WI38 (cell line): ENCODE measurements at regions not wholly inside any gene's neighbourhood (a gene's known extent, or its start where the extent isn't known, plus 50 kb on each side); places are given as distances from the start of the nearest gene placed in this dataset.

Experiments
- H3K4me3 ChIP-seq: 2 replicates; pipeline ENCODE4 v1.5.1; 2011; ENCODE audit warnings: low read depth, mild to moderate bottlenecking, control low read depth, low read length
- CTCF ChIP-seq: IDR thresholded peaks from 2 replicates; pipeline ENCODE4 v1.5.1; 2012; ENCODE audit warnings: low read depth, mild to moderate bottlenecking, control low read depth, low read length

GRCh38 chr11:28466506-28466905, 358.3 kb downstream of the METTL15 start:
- no peak overlapping the region for H3K4me3 ChIP-seq
- TF ChIP-seq CTCF = no peak

DNA sequence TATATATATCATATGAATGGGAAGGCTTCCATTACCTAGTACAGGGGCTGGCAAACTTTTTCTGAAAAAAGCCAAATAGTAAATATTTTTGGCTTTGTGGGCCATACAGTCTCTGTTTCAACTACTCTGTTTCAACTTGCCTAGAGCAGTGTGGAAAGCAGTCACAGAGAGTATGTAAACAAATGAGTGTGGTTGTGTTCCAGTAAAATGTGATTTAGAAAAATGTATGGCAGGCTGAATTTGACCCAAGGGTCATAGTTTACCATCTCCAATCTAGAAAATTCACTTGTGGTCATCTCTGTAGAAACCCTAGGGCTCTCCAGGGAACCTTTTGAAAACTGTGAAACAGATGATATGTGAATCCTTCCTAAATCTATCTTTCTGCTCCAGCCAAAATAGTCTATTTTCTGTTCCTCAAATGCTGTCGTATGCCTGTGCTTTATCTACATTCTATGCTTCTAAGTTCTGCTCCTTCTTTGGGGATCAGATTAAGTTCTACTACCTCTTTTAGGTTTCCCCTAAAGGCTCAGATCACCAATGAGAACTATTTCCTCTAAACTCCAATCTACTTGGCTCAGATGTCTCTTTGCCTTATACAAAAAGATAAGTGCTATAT, 356.2 kb downstream of the METTL15 start:
- no peak for TF ChIP-seq CTCF
- H3K4me3 ChIP-seq = no peak overlapping the region

DNA sequence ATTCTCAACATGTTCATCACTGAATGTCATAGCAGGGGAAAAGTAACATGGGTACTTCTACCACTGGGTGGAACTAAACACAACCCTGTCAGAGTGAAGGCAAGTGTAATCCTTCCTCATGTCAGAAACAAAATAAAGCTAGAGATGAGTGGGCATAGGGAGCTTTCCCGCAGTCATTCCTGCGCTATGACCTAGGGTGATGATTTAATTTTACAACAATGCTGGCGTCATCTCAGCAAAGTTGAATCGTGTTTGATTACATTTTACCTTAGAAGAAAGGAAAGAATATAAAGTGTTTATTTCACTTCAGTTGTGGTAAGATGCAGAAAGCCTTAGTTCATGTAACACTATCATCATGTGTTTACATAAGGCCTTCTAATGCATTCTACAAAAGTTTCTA, 355.6 kb downstream of the METTL15 start:
- TF ChIP-seq CTCF = no peak
- H3K4me3 ChIP-seq = no peak overlapping the region

DNA sequence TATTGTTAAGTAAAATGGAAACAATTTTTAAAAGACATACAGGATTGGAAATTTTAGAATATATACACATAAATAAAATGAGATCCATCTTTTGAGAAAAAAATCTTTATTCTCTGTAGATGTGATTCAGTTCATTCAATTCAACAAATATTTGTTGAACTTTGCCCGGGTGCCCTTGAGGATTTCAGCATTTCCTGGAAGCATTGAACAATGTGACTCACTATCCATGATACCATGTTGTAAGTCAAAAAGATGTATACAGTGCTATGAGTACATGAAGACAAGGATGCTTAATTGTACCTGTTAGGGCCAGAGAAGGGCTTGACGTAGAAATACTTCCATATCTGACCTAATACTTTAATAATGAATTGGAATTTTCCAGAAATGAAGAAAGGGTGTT, 353.7 kb downstream of the METTL15 start:
- no peak for TF ChIP-seq CTCF
- no peak overlapping the region for H3K4me3 ChIP-seq

DNA sequence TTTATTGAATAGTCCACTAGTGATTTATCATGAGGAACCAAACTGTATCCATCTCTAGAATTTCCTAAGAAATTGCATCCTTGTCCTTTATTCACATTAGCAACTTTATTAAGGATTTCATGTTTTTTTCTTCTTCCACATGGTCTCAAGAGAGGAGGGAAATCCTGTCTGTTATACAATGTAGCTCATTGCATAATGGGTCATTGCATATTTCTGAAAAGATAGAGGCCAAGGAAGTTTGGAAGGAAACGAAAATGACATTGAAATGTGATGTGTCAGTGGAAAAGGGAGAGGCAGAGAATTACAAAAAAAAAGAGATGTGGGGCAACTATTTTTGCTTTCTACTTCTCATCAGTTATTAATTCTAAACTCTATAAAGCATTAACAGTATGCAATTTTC, 353.1 kb downstream of the METTL15 start:
- no peak overlapping the region for H3K4me3 ChIP-seq
- no peak for TF ChIP-seq CTCF

DNA sequence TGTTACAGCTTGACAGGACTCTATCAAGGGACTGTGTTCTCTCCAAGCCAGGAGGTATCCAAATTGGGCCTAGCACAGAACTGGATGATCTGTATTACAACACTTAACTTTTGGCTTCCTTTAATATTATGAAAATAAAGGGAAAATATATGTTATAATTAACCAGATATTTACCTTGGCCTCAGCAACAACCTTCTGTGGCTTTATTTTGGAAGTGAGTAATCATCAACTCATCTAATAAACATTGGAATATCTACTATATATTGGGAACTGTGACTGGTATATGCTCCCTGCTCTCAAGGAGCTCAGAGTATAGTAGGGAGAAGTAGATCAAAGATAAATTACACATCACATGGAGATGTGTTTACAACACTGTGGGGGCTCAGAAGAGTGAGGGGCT, 352.2 kb downstream of the METTL15 start:
- no peak for TF ChIP-seq CTCF
- H3K4me3 ChIP-seq = no peak overlapping the region

- H3K4me3 ChIP-seq = no peak overlapping the region
- TF ChIP-seq CTCF = no peak
These were observed 351.7 kb downstream of the METTL15 start for GRCh38 chr11:28459912-28460311.
